GM23338 (cell line): ENCODE measurements at regions not wholly inside any gene's neighbourhood (a gene's known extent, or its start where the extent isn't known, plus 50 kb on each side); places are given as distances from the start of the nearest gene placed in this dataset.

Experiments
- CTCF ChIP-seq, 2 experiments: fragments of 200-600 bp in 1 of 2; sonication (generic) in 1 of 2; conservative IDR thresholded peaks; 2 replicates each; pipeline versions ENCODE4 v1.5.1 to v1.6.1; 2016 to 2017; ENCODE audit warnings: antibody characterized with exemption in 2 of 2, low read depth in 2 of 2, mild to moderate bottlenecking in 2 of 2, moderate library complexity in 1 of 2
- REST ChIP-seq: IDR thresholded peaks from one replicate; pipeline ENCODE4 v1.6.1; 2018; ENCODE audit warnings: antibody characterized with exemption; ENCODE audit not compliant: unreplicated experiment

DNA sequence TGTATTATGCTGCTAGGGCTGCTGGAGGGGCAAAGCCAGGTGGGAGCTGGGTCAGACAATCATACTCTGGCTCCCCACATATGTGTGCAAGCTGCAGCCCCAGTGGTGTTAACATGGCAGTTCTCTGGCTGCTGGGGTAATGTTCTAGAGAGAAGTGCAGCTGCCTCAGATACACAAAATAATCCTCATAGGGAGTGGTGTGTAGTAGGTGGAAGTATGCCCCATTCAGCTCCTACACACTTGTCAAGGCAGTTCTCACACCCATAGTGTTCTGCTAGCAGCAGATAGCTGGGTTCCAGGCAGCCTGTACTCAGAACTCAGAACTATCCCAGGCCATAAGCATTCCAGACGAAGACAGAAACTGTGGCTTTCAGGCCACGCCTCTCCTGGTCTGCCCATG lies 87.9 kb upstream of the NT5C1B start:
- TF ChIP-seq CTCF (conservative IDR thresholded peaks at IDR 0.05; ENCODE audit: low read depth in 2 of 2) (no peak), REST (no peak)
